Smooth muscle cell (in vitro differentiated cells): ENCODE measurements at regions not wholly inside any gene's neighbourhood (a gene's known extent, or its start where the extent isn't known, plus 50 kb on each side); places are given as distances from the start of the nearest gene placed in this dataset.

Source experiments
- DNase-seq: peaks from one replicate; lab custom pipeline; 2025; ENCODE audit not compliant: unreplicated experiment; lab: John Stamatoyannopoulos, UW
- H2AFZ ChIP-seq: fragments of 200-600 bp; sonication (generic); 2 replicates; pipeline ENCODE4 v1.6.0; 2016; ENCODE audit warnings: antibody characterized with exemption, low read depth, mild to moderate bottlenecking
- H3F3A ChIP-seq: fragments of 200-600 bp; sonication (generic); 2 replicates; pipeline ENCODE4 v1.6.0; 2017; ENCODE audit warnings: antibody characterized with exemption, low read depth
- H3K27ac ChIP-seq: fragments of 200-600 bp; sonication (generic); 2 replicates; pipeline ENCODE4 v1.5.1; 2016; ENCODE audit warnings: low read depth, mild to moderate bottlenecking
- H3K27me3 ChIP-seq: fragments of 200-600 bp; sonication (generic); 2 replicates; pipeline ENCODE4 v1.6.1; 2016; ENCODE audit warnings: low read depth, mild to moderate bottlenecking
- H3K36me3 ChIP-seq: fragments of 200-600 bp; sonication (generic); 2 replicates; pipeline ENCODE4 v1.5.1; 2016; ENCODE audit warnings: low read depth
- H3K4me1 ChIP-seq: fragments of 200-600 bp; sonication (generic); 2 replicates; pipeline ENCODE4 v1.5.1; 2016; ENCODE audit warnings: low read depth
- H3K4me2 ChIP-seq: fragments of 200-600 bp; sonication (generic); 2 replicates; pipeline ENCODE4 v1.6.0; 2016; ENCODE audit warnings: mild to moderate bottlenecking
- H3K4me3 ChIP-seq: fragments of 200-600 bp; sonication (generic); 2 replicates; pipeline ENCODE4 v1.5.1; 2016; ENCODE audit warnings: mild to moderate bottlenecking
- H3K79me2 ChIP-seq: fragments of 200-600 bp; sonication (generic); 2 replicates; pipeline ENCODE4 v1.6.0; 2016; ENCODE audit warnings: low read depth, mild to moderate bottlenecking
- H3K9ac ChIP-seq: fragments of 200-600 bp; sonication (generic); 2 replicates; pipeline ENCODE4 v1.6.0; 2016; ENCODE audit warnings: low read depth
- H3K9me3 ChIP-seq: fragments of 200-600 bp; sonication (generic); replicated peaks from 2 replicates; pipeline ENCODE4 v1.5.1; 2016; ENCODE audit warnings: low read depth
- H4K20me1 ChIP-seq: fragments of 200-600 bp; sonication (generic); 2 replicates; pipeline ENCODE4 v1.6.0; 2016; ENCODE audit warnings: low read depth
- CTCF ChIP-seq: fragments of 200-600 bp; sonication (generic); IDR thresholded peaks from 2 replicates; pipeline ENCODE4 v1.5.1; 2017; ENCODE audit warnings: borderline replicate concordance, mild to moderate bottlenecking, antibody characterized with exemption; ENCODE audit not compliant: insufficient read depth, poor library complexity, severe bottlenecking
- WGBS: methylation state at CpG from one replicate; pipeline ENCODE4 v1.1.7; 2016; ENCODE audit warnings: low lambda C conversion rate; 5-methylcytosine and 5-hydroxymethylcytosine counted together

- Histone ChIP-seq H3K27me3 (no peaks in the 10 kb centered on the region), H3K4me1 (no peaks in the 10 kb centered on the region), H3K4me3 (no peak overlapping the region), H3K9ac (no peak overlapping the region), H3K79me2 (no peaks in the 10 kb centered on the region), H3K9me3 (no peaks in the 10 kb centered on the region), H3K27ac (no peak overlapping the region), H3K4me2 (no peak overlapping the region), H2AFZ (no peak overlapping the region), H4K20me1 (no peaks in the 10 kb centered on the region), H3F3A (no peaks in the 10 kb centered on the region), H3K36me3 (no peaks in the 10 kb centered on the region)
- no peak for DNase-seq
- no peak for TF ChIP-seq CTCF
- WGBS, result 85% methylated on average over 1 of the region's 1 CpG
Observed at GRCh38 chr3:88779482-88779881, 327.9 kb upstream of the EPHA3 start.

GRCh38 chr3:88784925-88785324 lies 322.5 kb upstream of the EPHA3 start:
- Histone ChIP-seq H3K4me2 (no peak overlapping the region), H3K4me1 (no peaks in the 10 kb centered on the region), H3K27me3 (no peaks in the 10 kb centered on the region), H3K36me3 (no peaks in the 10 kb centered on the region), H3F3A (no peaks in the 10 kb centered on the region), H3K27ac (no peak overlapping the region), H3K9me3 (no peaks in the 10 kb centered on the region), H3K4me3 (no peak overlapping the region), H2AFZ (no peak overlapping the region), H4K20me1 (no peaks in the 10 kb centered on the region), H3K9ac (no peak overlapping the region), H3K79me2 (no peaks in the 10 kb centered on the region)
- no peak for DNase-seq
- TF ChIP-seq CTCF, result no peak

- Histone ChIP-seq H3K36me3 (no peaks in the 10 kb centered on the region), H3K4me2 (no peak overlapping the region), H3K4me1 (no peaks in the 10 kb centered on the region)
Observed at GRCh38 chr3:88785841-88786240, 321.6 kb upstream of the EPHA3 start.

GRCh38 chr3:88795503-88795902 lies 311.9 kb upstream of the EPHA3 start:
- Histone ChIP-seq H2AFZ (no peak overlapping the region), H3K79me2 (no peaks in the 10 kb centered on the region), H3K4me2 (no peak overlapping the region), H4K20me1 (no peaks in the 10 kb centered on the region), H3K36me3 (no peaks in the 10 kb centered on the region), H3K9ac (no peak overlapping the region), H3K4me3 (no peak overlapping the region), H3K27me3 (no peaks in the 10 kb centered on the region), H3K9me3 (no peaks in the 10 kb centered on the region), H3K27ac (no peak overlapping the region), H3F3A (no peaks in the 10 kb centered on the region), H3K4me1 (no peaks in the 10 kb centered on the region)
- no peak for TF ChIP-seq CTCF
- DNase-seq, result no peak

More at GRCh38 chr3:88785841-88786240, 321.6 kb upstream of the EPHA3 start:
- Histone ChIP-seq H3K9me3 (no peaks in the 10 kb centered on the region), H3F3A (no peaks in the 10 kb centered on the region), H3K27ac (no peak overlapping the region), H3K27me3 (no peaks in the 10 kb centered on the region), H3K9ac (no peak overlapping the region), H2AFZ (no peak overlapping the region), H3K79me2 (no peaks in the 10 kb centered on the region), H3K4me3 (no peak overlapping the region), H4K20me1 (no peaks in the 10 kb centered on the region)
- TF ChIP-seq CTCF, result no peak
- DNase-seq, result no peak
